ENCODE measurements at regions not wholly inside any gene's neighbourhood (a gene's known extent, or its start where the extent isn't known, plus 50 kb on each side); places are given as distances from the start of the nearest gene placed in this dataset.

- H2AK5ac ChIP-seq (ENCODE audit: low read length, severe bottlenecking): no peak overlapping the region
- H3K27me3 ChIP-seq (ENCODE audit: control insufficient read depth in 1 of 2, insufficient read depth in 1 of 2, low read length in 2 of 2): peaks cover 0 to 6% of the 10 kb centered on the region in 2 experiments
- peak overlapping the region; percentile 39 for H2BK120ac ChIP-seq (ENCODE audit: low read depth, low read length)
- no peak overlapping the region for H2AFZ ChIP-seq (ENCODE audit: low read depth, low read length)
- peaks cover 9% of the 10 kb centered on the region for H3K4me1 ChIP-seq (ENCODE audit: control insufficient read depth, insufficient read depth, low read depth, low read length)
- H2BK12ac ChIP-seq (ENCODE audit: low read length in 2 of 2): no peak overlapping the region
- DNase-seq: no peak
- no peak overlapping the region for H4K91ac ChIP-seq (ENCODE audit: low read length)
- WGBS: 59% methylated on average over 15 of the region's 15 CpGs
- no peak overlapping the region for H3K4ac ChIP-seq (ENCODE audit: low read depth in 1 of 2, low read length in 2 of 2)
- H3K23ac ChIP-seq (ENCODE audit: low read length in 2 of 2): no peak overlapping the region
- H3K4me3 ChIP-seq (ENCODE audit: insufficient read depth in 1 of 2, low read depth in 1 of 2, low read length in 2 of 2): peak overlapping the region in 1 of 2 experiments; percentile 73
- no peak overlapping the region for H2BK5ac ChIP-seq (ENCODE audit: low read depth, low read length, poor library complexity, severe bottlenecking)
- H3K4me2 ChIP-seq (ENCODE audit: low read length, poor library complexity, severe bottlenecking): peak overlapping the region; percentile 93
- no peak overlapping the region for H3K14ac ChIP-seq (ENCODE audit: low read length in 2 of 2)
- H3K18ac ChIP-seq (ENCODE audit: low read depth in 1 of 2, low read length in 2 of 2): no peak overlapping the region
- no peak overlapping the region for H3K27ac ChIP-seq (ENCODE audit: low read length, poor library complexity, severe bottlenecking)
- H4K8ac ChIP-seq (ENCODE audit: low read length): no peak overlapping the region
- no peaks in the 10 kb centered on the region for H3K79me1 ChIP-seq (replicated peaks; ENCODE audit: low read length, poor library complexity, severe bottlenecking)
- H2BK15ac ChIP-seq (ENCODE audit: low read depth, poor library complexity, severe bottlenecking): peak overlapping the region; percentile 41
- no peaks in the 10 kb centered on the region for H3K36me3 ChIP-seq (ENCODE audit: control insufficient read depth in 1 of 2, insufficient read depth in 2 of 2, low read depth in 1 of 2, low read length in 2 of 2)
- peak overlapping the region; percentile 67 for H3K9ac ChIP-seq (ENCODE audit: low read length)
- no peaks in the 10 kb centered on the region for H3K9me3 ChIP-seq (ENCODE audit: control insufficient read depth, low read length)
These were observed 193.3 kb downstream of the KATNAL1 start for GRCh38 chr13:30113983-30114570.

- Histone ChIP-seq H2BK15ac (ENCODE audit: low read depth, poor library complexity, severe bottlenecking) (no peak overlapping the region), H2AK5ac (ENCODE audit: low read length, severe bottlenecking) (no peak overlapping the region), H3K27ac (ENCODE audit: low read length, poor library complexity, severe bottlenecking) (no peak overlapping the region), H3K79me1 (replicated peaks; ENCODE audit: low read length, poor library complexity, severe bottlenecking) (no peaks in the 10 kb centered on the region), H4K91ac (ENCODE audit: low read length) (no peak overlapping the region), H3K9ac (ENCODE audit: low read length) (peak overlapping the region; percentile 67), H3K9me3 (ENCODE audit: control insufficient read depth, low read length) (no peaks in the 10 kb centered on the region), H3K18ac (ENCODE audit: low read depth in 1 of 2, low read length in 2 of 2) (peak overlapping the region in 1 of 2 experiments; percentile 34), H2AFZ (ENCODE audit: low read depth, low read length) (no peak overlapping the region), H3K14ac (ENCODE audit: low read length in 2 of 2) (no peak overlapping the region), H3K4me3 (ENCODE audit: insufficient read depth in 1 of 2, low read depth in 1 of 2, low read length in 2 of 2) (no peak overlapping the region), H2BK12ac (ENCODE audit: low read length in 2 of 2) (no peak overlapping the region), H3K27me3 (ENCODE audit: control insufficient read depth in 1 of 2, insufficient read depth in 1 of 2, low read length in 2 of 2) (peaks cover 0 to 6% of the 10 kb centered on the region in 2 experiments), H3K4me2 (ENCODE audit: low read length, poor library complexity, severe bottlenecking) (no peak overlapping the region), H3K4me1 (ENCODE audit: control insufficient read depth, insufficient read depth, low read depth, low read length) (peaks cover 9% of the 10 kb centered on the region), H3K4ac (ENCODE audit: low read depth in 1 of 2, low read length in 2 of 2) (no peak overlapping the region), H2BK120ac (ENCODE audit: low read depth, low read length) (no peak overlapping the region), H4K8ac (ENCODE audit: low read length) (no peak overlapping the region), H2BK5ac (ENCODE audit: low read depth, low read length, poor library complexity, severe bottlenecking) (no peak overlapping the region), H3K36me3 (ENCODE audit: control insufficient read depth in 1 of 2, insufficient read depth in 2 of 2, low read depth in 1 of 2, low read length in 2 of 2) (no peaks in the 10 kb centered on the region), H3K23ac (ENCODE audit: low read length in 2 of 2) (no peak overlapping the region)
- DNase-seq: no peak
- WGBS: 100% methylated on average over 5 of the region's 5 CpGs
These were observed 193.8 kb downstream of the KATNAL1 start for GRCh38 chr13:30113551-30113950.

GRCh38 chr13:30112602-30113435, 194.5 kb downstream of the KATNAL1 start:
- no peak overlapping the region for H3K27ac ChIP-seq (ENCODE audit: low read length, poor library complexity, severe bottlenecking)
- no peak overlapping the region for H3K18ac ChIP-seq (ENCODE audit: low read depth in 1 of 2, low read length in 2 of 2)
- peak overlapping the region in 1 of 2 experiments; percentile 43 for H3K4me3 ChIP-seq (ENCODE audit: insufficient read depth in 1 of 2, low read depth in 1 of 2, low read length in 2 of 2)
- H3K4me1 ChIP-seq (ENCODE audit: control insufficient read depth, insufficient read depth, low read depth, low read length): peaks cover 9% of the 10 kb centered on the region
- no peaks in the 10 kb centered on the region for H3K36me3 ChIP-seq (ENCODE audit: control insufficient read depth in 1 of 2, insufficient read depth in 2 of 2, low read depth in 1 of 2, low read length in 2 of 2)
- H2BK15ac ChIP-seq (ENCODE audit: low read depth, poor library complexity, severe bottlenecking): no peak overlapping the region
- no peak overlapping the region for H2AFZ ChIP-seq (ENCODE audit: low read depth, low read length)
- H2BK120ac ChIP-seq (ENCODE audit: low read depth, low read length): no peak overlapping the region
- H2BK12ac ChIP-seq (ENCODE audit: low read length in 2 of 2): no peak overlapping the region
- 36% methylated on average over 15 of the region's 19 CpGs for WGBS
- H3K14ac ChIP-seq (ENCODE audit: low read length in 2 of 2): no peak overlapping the region
- no peak overlapping the region for H3K23ac ChIP-seq (ENCODE audit: low read length in 2 of 2)
- H4K8ac ChIP-seq (ENCODE audit: low read length): no peak overlapping the region
- peak; percentile 86 for DNase-seq
- no peak overlapping the region for H3K4me2 ChIP-seq (ENCODE audit: low read length, poor library complexity, severe bottlenecking)
- peaks cover 0 to 6% of the 10 kb centered on the region in 2 experiments for H3K27me3 ChIP-seq (ENCODE audit: control insufficient read depth in 1 of 2, insufficient read depth in 1 of 2, low read length in 2 of 2)
- no peak overlapping the region for H3K4ac ChIP-seq (ENCODE audit: low read depth in 1 of 2, low read length in 2 of 2)
- H2BK5ac ChIP-seq (ENCODE audit: low read depth, low read length, poor library complexity, severe bottlenecking): no peak overlapping the region
- no peak overlapping the region for H4K91ac ChIP-seq (ENCODE audit: low read length)
- H3K9me3 ChIP-seq (ENCODE audit: control insufficient read depth, low read length): no peaks in the 10 kb centered on the region
- no peaks in the 10 kb centered on the region for H3K79me1 ChIP-seq (replicated peaks; ENCODE audit: low read length, poor library complexity, severe bottlenecking)
- H3K9ac ChIP-seq (ENCODE audit: low read length): peak overlapping the region; percentile 67
- H2AK5ac ChIP-seq (ENCODE audit: low read length, severe bottlenecking): no peak overlapping the region

- Histone ChIP-seq H3K14ac (ENCODE audit: low read length in 2 of 2) (no peak overlapping the region), H3K9me3 (ENCODE audit: control insufficient read depth, low read length) (no peaks in the 10 kb centered on the region), H3K9ac (ENCODE audit: low read length) (no peak overlapping the region), H2AFZ (ENCODE audit: low read depth, low read length) (no peak overlapping the region), H3K79me1 (replicated peaks; ENCODE audit: low read length, poor library complexity, severe bottlenecking) (no peaks in the 10 kb centered on the region), H2AK5ac (ENCODE audit: low read length, severe bottlenecking) (no peak overlapping the region), H3K4me3 (ENCODE audit: insufficient read depth in 1 of 2, low read depth in 1 of 2, low read length in 2 of 2) (no peak overlapping the region), H3K36me3 (ENCODE audit: control insufficient read depth in 1 of 2, insufficient read depth in 2 of 2, low read depth in 1 of 2, low read length in 2 of 2) (no peaks in the 10 kb centered on the region), H4K91ac (ENCODE audit: low read length) (no peak overlapping the region), H3K18ac (ENCODE audit: low read depth in 1 of 2, low read length in 2 of 2) (peak overlapping the region in 1 of 2 experiments; percentile 37), H2BK12ac (ENCODE audit: low read length in 2 of 2) (no peak overlapping the region), H2BK15ac (ENCODE audit: low read depth, poor library complexity, severe bottlenecking) (no peak overlapping the region), H3K4ac (ENCODE audit: low read depth in 1 of 2, low read length in 2 of 2) (no peak overlapping the region), H3K27ac (ENCODE audit: low read length, poor library complexity, severe bottlenecking) (no peak overlapping the region), H4K8ac (ENCODE audit: low read length) (no peak overlapping the region), H3K23ac (ENCODE audit: low read length in 2 of 2) (no peak overlapping the region), H3K4me2 (ENCODE audit: low read length, poor library complexity, severe bottlenecking) (no peak overlapping the region), H2BK5ac (ENCODE audit: low read depth, low read length, poor library complexity, severe bottlenecking) (no peak overlapping the region), H2BK120ac (ENCODE audit: low read depth, low read length) (no peak overlapping the region), H3K27me3 (ENCODE audit: control insufficient read depth in 1 of 2, insufficient read depth in 1 of 2, low read length in 2 of 2) (peaks cover 0 to 6% of the 10 kb centered on the region in 2 experiments), H3K4me1 (ENCODE audit: control insufficient read depth, insufficient read depth, low read depth, low read length) (peaks cover 9% of the 10 kb centered on the region)
- DNase-seq: peak; percentile 44
- WGBS: 67% methylated on average over 5 of the region's 5 CpGs
These were observed 195.5 kb downstream of the KATNAL1 start for GRCh38 chr13:30111810-30112209.

Data from mesenchymal stem cell (in vitro differentiated cells and primary cell).